Keratinocyte (primary cell): ENCODE measurements at regions not wholly inside any gene's neighbourhood (a gene's known extent, or its start where the extent isn't known, plus 50 kb on each side); places are given as distances from the start of the nearest gene placed in this dataset.

Source experiments
- CTCF ChIP-seq, 3 experiments: IDR thresholded peaks in 1 of 3; conservative IDR thresholded peaks in 1 of 3; optimal IDR thresholded peaks in 1 of 3; 2 replicates in 2 of 3; 3 replicates in 1 of 3; pipeline versions ENCODE3 to v1.5.1; 2011; ENCODE audit warnings: low read length in 3 of 3, mild to moderate bottlenecking in 3 of 3, moderate library complexity in 2 of 3, control low read depth in 1 of 3, inconsistent platforms in 1 of 3; ENCODE audit not compliant: insufficient read depth in 2 of 3; ENCODE audit errors: extremely low read depth in 1 of 3
- EZH2 ChIP-seq: IDR thresholded peaks from one replicate; pipeline ENCODE4 v1.6.1; 2012; ENCODE audit warnings: inconsistent platforms, mild to moderate bottlenecking, low read length, moderate library complexity

- no peak for TF ChIP-seq EZH2
- TF ChIP-seq CTCF (optimal IDR thresholded peaks at IDR 0.05 in 1 of 3, IDR thresholded peaks at IDR 0.05 in 1 of 3, conservative IDR thresholded peaks at IDR 0.05 in 1 of 3; ENCODE audit: extremely low read depth in 1 of 3, insufficient read depth in 2 of 3, low read length in 3 of 3), result no peak
Observed at GRCh38 chr1:199242147-199242546, 603.3 kb downstream of the PTPRC start.
